NK-92 (cell line): ENCODE measurements at regions not wholly inside any gene's neighbourhood (a gene's known extent, or its start where the extent isn't known, plus 50 kb on each side); places are given as distances from the start of the nearest gene placed in this dataset.

ENCODE experiments used
- DNase-seq: peaks from one replicate; lab custom pipeline; 2025; ENCODE audit not compliant: unreplicated experiment; lab: John Stamatoyannopoulos, UW

- DNase-seq: no peak
Observed at GRCh38 chr9:99573886-99574285, 247.8 kb upstream of the NR4A3 start.

DNA sequence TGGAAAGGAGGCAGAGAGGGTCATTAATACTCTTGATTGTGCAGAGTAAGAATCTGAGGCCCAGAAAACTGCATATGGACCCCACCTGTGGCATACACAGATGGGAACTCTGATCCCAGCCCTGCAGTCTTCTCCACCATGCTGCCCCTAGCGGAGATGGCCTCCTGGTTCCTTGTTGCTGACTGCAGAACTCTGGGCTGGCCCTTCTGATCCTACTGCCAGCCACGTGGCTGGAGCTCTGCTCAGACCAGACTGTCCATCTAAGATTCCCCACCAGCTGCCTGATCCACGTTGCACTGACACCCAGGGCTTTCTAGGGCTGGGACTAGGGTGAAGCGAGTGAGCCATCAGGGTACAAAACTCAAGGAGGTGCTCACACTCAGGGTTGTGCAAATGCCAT, 245.7 kb upstream of the NR4A3 start:
- DNase-seq: no peak

DNA sequence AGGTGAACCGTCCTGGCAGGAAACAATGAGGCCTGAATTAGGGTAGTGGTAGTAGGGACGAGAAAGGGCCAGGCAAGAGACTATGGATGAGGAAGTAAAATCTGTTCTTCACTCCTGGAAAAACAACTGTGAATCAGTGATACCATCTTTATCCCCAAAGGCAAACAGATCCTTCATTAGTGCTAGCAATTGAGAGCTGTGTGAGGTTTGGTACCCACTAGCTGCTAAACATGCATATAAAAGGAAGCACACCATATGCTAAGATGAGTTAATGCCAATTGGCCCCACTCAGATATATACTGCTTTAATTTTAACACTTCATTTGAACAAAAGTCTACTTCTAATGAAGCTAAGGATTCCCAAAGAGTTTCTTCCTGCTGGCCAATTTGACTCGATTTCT, 244.8 kb upstream of the NR4A3 start:
- DNase-seq: no peak

GRCh38 chr9:99577351-99577750, 244.3 kb upstream of the NR4A3 start:
- DNase-seq: no peak

DNA sequence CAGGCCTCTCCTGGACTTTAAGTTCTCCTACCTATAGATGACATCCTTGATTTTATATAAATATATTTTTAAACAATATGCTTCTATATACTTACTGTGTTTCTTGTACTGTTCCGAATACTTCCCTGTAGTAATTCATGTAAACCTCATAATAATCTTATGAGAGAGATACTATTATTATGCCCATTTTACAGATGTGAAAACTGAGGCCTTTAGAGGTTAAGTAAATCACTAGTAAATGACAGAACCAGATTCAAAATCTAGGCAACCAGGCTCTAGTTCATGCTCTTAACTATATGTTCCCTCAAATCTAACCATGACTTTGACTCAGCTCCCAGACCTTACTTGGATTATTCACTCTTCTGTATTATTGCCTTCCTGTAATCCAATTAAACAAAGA, 243.0 kb upstream of the NR4A3 start:
- no peak for DNase-seq

DNA sequence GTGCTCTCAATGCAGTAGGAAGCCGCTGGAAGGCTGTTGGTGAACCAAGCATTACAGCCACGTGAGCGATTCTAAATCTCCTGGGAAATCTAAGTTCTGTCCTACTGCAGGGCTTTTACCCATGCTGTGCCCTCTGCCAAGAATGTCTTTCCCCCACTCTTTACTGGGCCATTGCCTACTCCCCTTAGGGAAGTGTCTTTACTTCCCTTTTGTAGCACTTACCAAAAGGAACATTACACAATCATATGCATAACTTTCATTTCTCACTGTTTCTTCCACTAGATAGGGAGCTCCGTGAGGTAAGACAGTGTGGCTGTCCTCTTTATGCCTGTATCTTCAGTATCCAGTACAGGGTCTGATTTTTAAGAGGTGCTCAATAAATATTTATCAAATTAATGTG, 241.7 kb upstream of the NR4A3 start:
- no peak for DNase-seq

GRCh38 chr9:99582814-99583213, 238.9 kb upstream of the NR4A3 start:
- DNase-seq: no peak

DNA sequence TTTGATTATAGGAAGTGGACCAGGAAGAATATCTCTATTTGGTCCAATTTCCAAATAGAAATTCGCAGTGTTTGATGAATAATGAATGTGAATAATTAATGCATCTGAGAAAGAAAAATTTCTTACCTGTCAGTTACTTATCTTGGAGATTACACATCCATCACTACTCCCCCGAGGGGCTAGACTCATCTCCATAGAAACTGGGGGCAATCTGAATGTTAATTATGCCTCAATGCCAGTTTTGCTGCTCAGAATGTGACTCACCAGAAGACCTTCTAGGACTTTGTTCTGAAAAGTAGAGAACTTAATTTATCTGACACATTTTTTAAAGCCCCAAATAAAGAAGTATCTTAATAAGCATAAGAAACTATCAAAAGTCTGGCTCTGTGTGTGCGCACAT, 233.4 kb upstream of the NR4A3 start:
- DNase-seq: no peak

DNA sequence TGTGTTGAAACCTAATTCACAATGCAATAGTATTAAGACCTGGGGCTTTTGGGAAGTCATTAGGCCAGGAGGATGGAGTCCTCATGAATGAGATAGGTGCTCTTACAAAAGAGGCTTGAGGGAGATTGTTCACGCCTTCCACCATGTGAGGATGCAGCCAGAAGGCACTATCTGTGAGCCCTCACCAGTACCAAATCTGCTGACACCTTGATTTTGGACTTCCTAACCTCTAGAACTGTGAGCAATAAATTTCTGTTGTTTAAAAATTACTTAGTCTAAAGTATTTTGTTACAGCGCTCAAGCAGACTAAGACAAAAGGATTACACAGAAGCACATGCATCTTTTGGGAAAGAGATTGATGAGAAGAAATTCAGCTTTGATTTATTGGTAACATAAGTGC, 232.9 kb upstream of the NR4A3 start:
- DNase-seq: no peak

DNA sequence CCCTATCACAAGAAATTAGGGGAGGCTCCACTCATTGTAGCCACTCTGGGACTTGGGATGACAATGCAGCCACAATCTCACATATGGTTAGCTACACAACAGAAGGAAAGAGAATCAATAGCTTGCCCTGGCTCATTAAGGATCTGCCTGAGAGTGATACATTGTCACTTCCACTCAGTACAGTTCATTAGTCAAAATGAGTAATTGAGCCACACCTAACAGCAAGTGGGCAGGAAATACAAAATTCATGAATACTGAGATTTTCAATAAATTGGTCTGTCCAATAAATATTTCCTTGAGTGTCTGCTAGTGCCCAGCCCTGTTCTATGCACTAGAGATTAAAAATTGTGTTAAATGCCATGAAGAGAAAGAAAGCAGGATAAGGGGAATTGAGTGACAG, 231.3 kb upstream of the NR4A3 start:
- no peak for DNase-seq

GRCh38 chr9:99590840-99591239, 230.8 kb upstream of the NR4A3 start:
- DNase-seq: no peak

DNA sequence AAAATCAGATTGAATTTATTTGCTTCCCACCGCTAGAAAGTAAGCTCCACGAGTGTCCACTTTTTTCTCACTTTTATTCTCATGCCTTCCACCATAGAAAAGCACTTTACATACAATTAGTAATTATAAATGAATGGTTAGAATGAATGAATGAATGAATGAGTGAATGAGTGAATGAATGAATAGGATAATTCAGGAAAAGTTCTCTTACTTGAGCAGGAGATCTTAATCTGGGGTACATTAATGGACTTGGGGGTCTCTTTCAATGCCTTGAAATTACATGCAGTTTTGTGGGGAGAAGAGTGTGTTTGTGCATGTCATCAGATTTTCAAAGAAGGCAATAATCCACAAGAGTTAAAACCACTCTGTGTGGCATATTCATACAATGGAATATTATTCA, 229.9 kb upstream of the NR4A3 start:
- DNase-seq: no peak

DNA sequence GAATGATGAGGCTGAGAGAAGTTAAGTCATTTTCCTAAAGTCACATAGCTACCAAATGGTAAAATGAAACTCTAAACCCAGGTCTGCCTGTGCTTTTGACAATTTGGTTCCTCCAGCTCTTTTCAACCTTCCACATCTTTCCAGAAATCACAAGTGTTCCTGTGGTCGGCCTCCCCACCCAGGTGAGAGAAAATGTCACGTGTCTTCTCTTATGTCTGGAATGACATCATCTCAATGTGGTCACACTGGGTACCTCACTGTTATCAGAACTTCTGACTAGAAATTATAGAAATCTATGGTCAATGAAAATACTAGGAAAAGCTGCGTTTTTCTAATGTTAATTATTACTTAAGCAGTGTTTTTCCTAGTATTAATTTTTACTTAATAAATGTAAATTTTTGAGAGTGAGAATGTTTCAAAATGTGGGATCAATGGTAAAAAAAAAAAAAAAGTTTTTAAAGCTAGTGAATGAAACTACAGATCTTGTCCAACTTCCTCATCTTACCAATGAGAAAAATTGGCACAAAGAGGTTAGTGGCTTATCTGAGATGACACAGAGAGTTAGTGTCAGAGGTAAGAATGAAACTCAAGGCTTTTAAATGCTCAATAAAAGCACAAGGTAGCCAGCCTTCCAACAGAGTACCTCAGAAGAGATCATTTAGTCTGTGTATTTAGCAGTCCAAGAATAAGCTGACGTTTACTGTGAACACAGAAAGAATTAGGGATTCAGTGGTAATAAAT, 228.7 kb upstream of the NR4A3 start:
- DNase-seq: no peak

DNA sequence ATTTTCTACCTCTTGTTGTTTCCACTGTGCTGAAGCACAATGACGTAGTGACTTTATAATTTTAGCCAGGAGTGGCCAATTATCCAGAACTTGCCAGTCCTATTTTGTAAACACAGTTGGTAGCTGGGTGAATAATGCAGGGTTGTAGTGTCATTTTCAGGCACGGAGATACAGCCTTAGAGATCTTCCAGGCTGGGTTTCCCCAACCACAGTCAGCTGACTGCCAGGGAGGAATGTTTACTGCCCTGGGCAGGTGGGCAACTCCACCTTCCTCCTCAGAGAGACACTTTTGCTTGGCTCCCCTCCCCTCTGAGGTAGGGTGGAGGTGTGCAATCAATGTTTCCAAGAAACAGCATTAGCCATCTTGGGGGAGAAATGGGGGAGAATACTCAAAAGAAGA, 228.1 kb upstream of the NR4A3 start:
- DNase-seq: no peak

GRCh38 chr9:99594056-99594780, 227.5 kb upstream of the NR4A3 start:
- no peak for DNase-seq

- no peak for DNase-seq
Observed at GRCh38 chr9:99595796-99596195, 225.9 kb upstream of the NR4A3 start.

- no peak for DNase-seq
Observed at GRCh38 chr9:99601571-99602111, 220.0 kb upstream of the NR4A3 start.

DNA sequence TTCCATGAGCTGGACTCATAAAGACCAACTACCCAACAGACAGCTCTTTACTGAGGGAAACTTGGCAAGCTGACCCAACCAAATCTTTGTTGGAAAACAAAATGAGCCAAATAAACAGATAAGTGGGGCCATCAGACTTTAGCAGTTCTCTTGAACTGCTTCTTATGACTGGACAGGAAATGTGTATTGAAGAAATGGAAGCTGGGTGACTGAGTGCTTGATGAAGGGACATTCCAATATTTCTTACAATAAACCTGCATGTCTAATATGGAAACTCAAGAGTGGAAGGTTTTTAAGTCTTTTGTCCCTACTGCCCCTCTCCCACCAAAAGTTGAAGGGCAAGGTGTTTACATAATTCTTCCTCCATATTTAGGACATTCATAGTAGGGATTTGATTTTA, 218.8 kb upstream of the NR4A3 start:
- DNase-seq: no peak

DNA sequence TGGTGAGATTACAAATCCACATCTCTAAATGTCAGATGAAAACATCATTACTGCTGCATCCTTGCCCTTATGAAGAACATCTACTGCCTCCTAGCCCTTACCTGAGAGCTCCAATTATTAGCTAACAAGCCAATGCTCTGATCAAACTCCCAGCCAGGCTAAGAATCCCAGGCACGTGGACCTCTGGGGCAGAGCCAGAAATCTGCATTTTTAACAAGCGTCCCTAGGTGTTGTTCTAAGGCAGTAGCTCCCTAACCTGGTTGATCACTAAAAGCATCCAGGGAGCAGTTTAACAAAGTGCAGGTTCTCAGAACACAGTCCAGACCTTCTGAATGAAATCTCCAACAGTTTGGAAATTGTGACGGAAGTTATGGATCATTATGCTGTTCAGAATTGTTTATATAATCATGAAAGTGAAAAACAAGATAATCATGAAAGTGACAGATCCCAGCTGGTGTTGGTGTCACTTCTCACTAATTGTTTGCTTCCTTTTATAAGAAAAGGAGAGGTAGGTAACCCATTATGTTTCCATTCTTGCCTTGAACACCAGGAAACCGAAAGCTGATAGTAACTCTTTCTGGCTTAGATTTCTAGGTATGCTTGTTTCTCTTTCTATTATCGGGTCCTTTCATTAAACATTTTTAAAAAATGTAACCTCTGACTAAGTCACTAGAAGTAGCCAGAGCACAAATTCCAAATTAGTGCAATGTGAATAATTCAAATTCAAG, 216.5 kb upstream of the NR4A3 start:
- DNase-seq: no peak

DNA sequence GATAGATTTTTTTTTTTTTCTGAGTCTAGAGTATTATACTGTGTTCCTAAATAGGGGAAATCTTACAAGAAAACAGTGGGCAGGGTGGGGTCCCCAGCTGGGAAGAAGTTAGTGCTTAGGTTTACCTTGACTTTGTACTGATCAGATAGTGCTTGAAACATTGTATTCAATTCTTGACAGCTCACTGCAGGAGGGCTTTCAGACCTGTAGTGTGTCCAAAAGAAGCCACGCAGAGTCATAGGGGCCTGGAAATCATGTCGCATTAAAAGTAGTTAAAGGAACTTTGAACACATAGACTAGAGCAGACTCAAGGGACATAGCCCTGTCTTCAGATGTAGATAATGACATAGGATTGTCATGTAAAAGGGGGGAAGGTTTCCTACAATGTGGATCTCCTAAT, 215.4 kb upstream of the NR4A3 start:
- no peak for DNase-seq

DNA sequence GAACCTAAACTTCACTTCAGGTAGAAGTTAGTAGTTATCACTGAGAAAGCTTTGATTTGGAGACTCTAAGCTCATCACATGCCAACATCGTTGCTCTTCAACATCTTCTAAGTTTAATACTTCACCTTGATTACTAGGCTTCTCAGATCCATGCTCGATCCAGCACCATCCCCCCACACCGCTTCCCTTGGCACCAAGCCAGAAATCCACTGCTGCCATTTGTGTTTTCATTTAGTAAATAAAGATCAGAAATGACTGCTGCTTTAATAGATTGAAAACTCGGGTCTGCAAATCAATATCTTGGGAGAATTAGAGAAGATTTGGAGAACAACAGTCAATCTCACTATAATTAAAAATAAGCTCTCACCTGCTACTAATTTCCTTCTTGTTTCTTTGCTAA, 214.7 kb upstream of the NR4A3 start:
- no peak for DNase-seq
